K562 (cell line): ENCODE measurements at regions not wholly inside any gene's neighbourhood (a gene's known extent, or its start where the extent isn't known, plus 50 kb on each side); places are given as distances from the start of the nearest gene placed in this dataset.

Source experiments
- MAZ ChIP-seq, 2 experiments: fragments of 450-650 bp in 1 of 2; sonication (generic) in 1 of 2; formaldehyde crosslinking; IDR thresholded peaks in 1 of 2; conservative IDR thresholded peaks in 1 of 2; 2 replicates each; pipeline versions ENCODE4 v1.4.0 to v1.5.0; 2020; ENCODE audit warnings: mild to moderate bottlenecking in 1 of 2, missing genetic modification reagents in 1 of 2
- NCOA6 ChIP-seq: fragments of 450-650 bp; IDR thresholded peaks from 2 replicates; pipeline ENCODE4 v1.6.1; 2017; ENCODE audit warnings: mild to moderate bottlenecking
- RAD21 ChIP-seq, 2 experiments: fragments of 250-450 bp in 1 of 2; fragments of 450-650 bp in 1 of 2; sonication (Bioruptor Pico) in 1 of 2; formaldehyde crosslinking in 1 of 2; IDR thresholded peaks in 1 of 2; conservative IDR thresholded peaks in 1 of 2; 2 replicates each; pipeline versions ENCODE4 v1.4.0 to v1.8.0; 2020 to 2022; ENCODE audit warnings: mild to moderate bottlenecking in 2 of 2, moderate library complexity in 1 of 2
- RNF2 ChIP-seq: sonication (generic); IDR thresholded peaks from 2 replicates; pipeline ENCODE4 v1.6.1; 2016
- SMARCA4 ChIP-seq: fragments of 450-650 bp; IDR thresholded peaks from 2 replicates; pipeline ENCODE4 v1.6.1; 2016
- TSC22D4 ChIP-seq: fragments of 450-650 bp; IDR thresholded peaks from 2 replicates; pipeline ENCODE4 v1.6.1; 2016; ENCODE audit warnings: missing genetic modification characterization, missing biosample characterization, control low read depth
- ZNF184 ChIP-seq: sonication (generic); formaldehyde crosslinking; IDR thresholded peaks from 2 replicates; pipeline ENCODE4 v1.5.0; 2020; ENCODE audit warnings: missing genetic modification reagents
- ZNF431 ChIP-seq: sonication (generic); formaldehyde crosslinking; IDR thresholded peaks from 2 replicates; pipeline ENCODE4 v1.8.0; 2022; ENCODE audit warnings: mild to moderate bottlenecking, missing genetic modification reagents
- ZNF561 ChIP-seq: fragments of 450-650 bp; formaldehyde crosslinking; conservative IDR thresholded peaks from 2 replicates; pipeline ENCODE4 v1.4.0; 2020; ENCODE audit warnings: mild to moderate bottlenecking, moderate library complexity
- ZNF766 ChIP-seq: fragments of 200-800 bp; sonication (Bioruptor generic); conservative IDR thresholded peaks from 2 replicates; pipeline ENCODE4 v1.6.1; 2016; ENCODE audit warnings: missing genetic modification characterization, missing compliant biosample characterization
- TF ChIP-seq, protein P1 (sequence below): sonication (generic); formaldehyde crosslinking; IDR thresholded peaks from 2 replicates; pipeline ENCODE4 v1.8.0; 2022; ENCODE audit warnings: mild to moderate bottlenecking, missing genetic modification reagents

DNA sequence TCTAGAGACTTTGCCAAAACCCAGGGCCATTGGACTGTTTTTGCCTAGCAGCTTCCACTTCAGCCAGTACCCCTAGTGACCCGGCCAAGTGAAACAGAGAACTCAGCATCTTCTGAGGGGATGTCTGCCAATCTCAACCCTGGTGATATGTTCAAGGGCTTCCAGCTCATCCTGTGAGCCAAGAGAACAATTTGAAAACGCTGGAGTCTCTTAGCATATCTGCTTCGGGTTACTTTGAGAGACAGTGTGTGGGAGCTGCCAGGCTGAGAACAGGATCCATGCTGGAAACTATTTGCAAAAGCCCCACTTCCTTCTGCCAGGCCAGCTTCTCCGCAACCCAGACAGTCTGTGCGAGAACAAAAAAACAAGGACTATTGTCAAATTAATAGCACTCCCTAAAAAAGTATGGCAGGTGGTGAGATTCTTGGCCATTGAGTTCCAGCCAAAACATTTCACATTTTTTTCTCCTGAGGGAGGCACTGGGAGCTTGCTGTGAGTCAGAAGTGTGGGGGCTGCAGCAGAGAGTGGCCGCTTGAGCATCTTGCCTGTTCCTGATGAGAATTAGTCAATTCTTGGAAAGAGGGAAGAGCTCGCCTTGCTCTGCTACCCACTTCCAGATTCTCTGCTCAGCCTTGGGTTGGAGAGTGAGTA lies 395.6 kb upstream of the TRIB2 start (continued):
- TF ChIP-seq, protein P1, sequence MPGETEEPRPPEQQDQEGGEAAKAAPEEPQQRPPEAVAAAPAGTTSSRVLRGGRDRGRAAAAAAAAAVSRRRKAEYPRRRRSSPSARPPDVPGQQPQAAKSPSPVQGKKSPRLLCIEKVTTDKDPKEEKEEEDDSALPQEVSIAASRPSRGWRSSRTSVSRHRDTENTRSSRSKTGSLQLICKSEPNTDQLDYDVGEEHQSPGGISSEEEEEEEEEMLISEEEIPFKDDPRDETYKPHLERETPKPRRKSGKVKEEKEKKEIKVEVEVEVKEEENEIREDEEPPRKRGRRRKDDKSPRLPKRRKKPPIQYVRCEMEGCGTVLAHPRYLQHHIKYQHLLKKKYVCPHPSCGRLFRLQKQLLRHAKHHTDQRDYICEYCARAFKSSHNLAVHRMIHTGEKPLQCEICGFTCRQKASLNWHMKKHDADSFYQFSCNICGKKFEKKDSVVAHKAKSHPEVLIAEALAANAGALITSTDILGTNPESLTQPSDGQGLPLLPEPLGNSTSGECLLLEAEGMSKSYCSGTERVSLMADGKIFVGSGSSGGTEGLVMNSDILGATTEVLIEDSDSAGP (CRISPR knock-in tag) = no peak
- peak; percentile 27; the same call in 1 of the 2 replicates for TF ChIP-seq SMARCA4
- TF ChIP-seq RAD21 (CRISPR knock-in tag; conservative IDR thresholded peaks at IDR 0.05 in 1 of 2, IDR thresholded peaks at IDR 0.05 in 1 of 2) = peak; percentile 4 to 41; a peak in 1 of 4 replicates
- no peak for TF ChIP-seq RNF2
- TF ChIP-seq TSC22D4 (tag) = no peak
- TF ChIP-seq ZNF561 (CRISPR knock-in tag) = no peak
- peak in 1 of 2 experiments; percentile 82; a peak in 2 of 4 replicates for TF ChIP-seq MAZ (CRISPR knock-in tag; conservative IDR thresholded peaks at IDR 0.05 in 1 of 2, IDR thresholded peaks at IDR 0.05 in 1 of 2)
- no peak for TF ChIP-seq NCOA6
- no peak for TF ChIP-seq ZNF431
- no peak for TF ChIP-seq ZNF184 (CRISPR knock-in tag)
- no peak for TF ChIP-seq ZNF766 (CRISPR knock-in tag)
